ENCODE measurements at regions not wholly inside any gene's neighbourhood (a gene's known extent, or its start where the extent isn't known, plus 50 kb on each side); places are given as distances from the start of the nearest gene placed in this dataset.

- TF ChIP-seq CTCF (IDR thresholded peaks at IDR 0.05) (no peak), POLR2A (IDR thresholded peaks at IDR 0.05) (no peak)
Measured at GRCh38 chr1:208387908-208388811, 144.0 kb upstream of the PLXNA2 start.

Measured in lower leg skin (tissue), 3 donors.